DOHH2 (cell line): ENCODE measurements at regions not wholly inside any gene's neighbourhood (a gene's known extent, or its start where the extent isn't known, plus 50 kb on each side); places are given as distances from the start of the nearest gene placed in this dataset.

Source experiments
- CTCF ChIP-seq: fragments of 200-600 bp; sonication (generic); IDR thresholded peaks from one replicate; pipeline ENCODE4 v1.5.1; 2014; ENCODE audit warnings: antibody characterized with exemption, mild to moderate bottlenecking, low read depth, low read length; ENCODE audit not compliant: poor library complexity, severe bottlenecking
- EZH2phosphoT487 ChIP-seq: fragments of 200-600 bp; sonication (generic); IDR thresholded peaks from 2 replicates; pipeline ENCODE4 v1.6.1; 2017; ENCODE audit warnings: borderline replicate concordance, mild to moderate bottlenecking, antibody characterized with exemption, low read length, moderate library complexity, mixed read lengths

- no peak for TF ChIP-seq CTCF
- TF ChIP-seq EZH2phosphoT487 = no peak
Measured at GRCh38 chr1:79683420-79683819, 676.9 kb upstream of the ADGRL4 start.
